ENCODE measurements at regions not wholly inside any gene's neighbourhood (a gene's known extent, or its start where the extent isn't known, plus 50 kb on each side); places are given as distances from the start of the nearest gene placed in this dataset.

DNA sequence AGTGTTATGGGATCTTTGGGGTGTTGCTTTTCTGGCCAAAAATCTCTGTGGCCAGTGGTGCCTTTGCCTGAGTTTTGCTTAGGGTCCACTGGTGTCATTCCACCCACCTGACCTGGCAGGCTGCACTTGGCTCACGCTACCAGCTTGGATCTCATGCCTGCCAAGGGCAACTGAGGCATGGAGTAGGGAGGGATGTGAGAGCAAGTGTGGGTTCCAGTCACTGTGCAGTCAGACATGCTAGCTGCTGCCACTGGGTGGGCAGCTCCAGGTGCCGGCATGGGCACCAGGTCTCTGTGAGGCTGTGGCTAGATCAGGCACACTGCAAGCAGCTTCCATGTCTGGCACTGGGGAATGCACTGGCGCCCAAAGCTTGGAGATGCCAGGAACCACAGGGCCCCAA lies 424.1 kb downstream of the PRR32 start:
- TF ChIP-seq, protein P1, sequence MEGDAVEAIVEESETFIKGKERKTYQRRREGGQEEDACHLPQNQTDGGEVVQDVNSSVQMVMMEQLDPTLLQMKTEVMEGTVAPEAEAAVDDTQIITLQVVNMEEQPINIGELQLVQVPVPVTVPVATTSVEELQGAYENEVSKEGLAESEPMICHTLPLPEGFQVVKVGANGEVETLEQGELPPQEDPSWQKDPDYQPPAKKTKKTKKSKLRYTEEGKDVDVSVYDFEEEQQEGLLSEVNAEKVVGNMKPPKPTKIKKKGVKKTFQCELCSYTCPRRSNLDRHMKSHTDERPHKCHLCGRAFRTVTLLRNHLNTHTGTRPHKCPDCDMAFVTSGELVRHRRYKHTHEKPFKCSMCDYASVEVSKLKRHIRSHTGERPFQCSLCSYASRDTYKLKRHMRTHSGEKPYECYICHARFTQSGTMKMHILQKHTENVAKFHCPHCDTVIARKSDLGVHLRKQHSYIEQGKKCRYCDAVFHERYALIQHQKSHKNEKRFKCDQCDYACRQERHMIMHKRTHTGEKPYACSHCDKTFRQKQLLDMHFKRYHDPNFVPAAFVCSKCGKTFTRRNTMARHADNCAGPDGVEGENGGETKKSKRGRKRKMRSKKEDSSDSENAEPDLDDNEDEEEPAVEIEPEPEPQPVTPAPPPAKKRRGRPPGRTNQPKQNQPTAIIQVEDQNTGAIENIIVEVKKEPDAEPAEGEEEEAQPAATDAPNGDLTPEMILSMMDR (IDR thresholded peaks at IDR 0.05) = no peak
- TF ChIP-seq POLR2A (IDR thresholded peaks at IDR 0.05) = no peak
